ENCODE measurements at regions not wholly inside any gene's neighbourhood (a gene's known extent, or its start where the extent isn't known, plus 50 kb on each side); places are given as distances from the start of the nearest gene placed in this dataset.

GRCh38 chrX:114450911-114451310 lies 133.0 kb upstream of the HTR2C start:
- TF ChIP-seq CTCF (IDR thresholded peaks at IDR 0.05) (no peak), EZH2 (IDR thresholded peaks at IDR 0.05) (no peak), EZH2phosphoT487 (IDR thresholded peaks at IDR 0.05) (no peak)
